NCI-H2227 (cell line): ENCODE measurements at regions not wholly inside any gene's neighbourhood (a gene's known extent, or its start where the extent isn't known, plus 50 kb on each side); places are given as distances from the start of the nearest gene placed in this dataset.
"Not testable (repeated sequence)": the region's sequence is repeated elsewhere in the genome, so short reads cannot be mapped to it uniquely, and the experiment has no call there.

Experiments
- DNase-seq: peaks from one replicate; lab custom pipeline; 2025; ENCODE audit not compliant: unreplicated experiment; lab: John Stamatoyannopoulos, UW

DNA sequence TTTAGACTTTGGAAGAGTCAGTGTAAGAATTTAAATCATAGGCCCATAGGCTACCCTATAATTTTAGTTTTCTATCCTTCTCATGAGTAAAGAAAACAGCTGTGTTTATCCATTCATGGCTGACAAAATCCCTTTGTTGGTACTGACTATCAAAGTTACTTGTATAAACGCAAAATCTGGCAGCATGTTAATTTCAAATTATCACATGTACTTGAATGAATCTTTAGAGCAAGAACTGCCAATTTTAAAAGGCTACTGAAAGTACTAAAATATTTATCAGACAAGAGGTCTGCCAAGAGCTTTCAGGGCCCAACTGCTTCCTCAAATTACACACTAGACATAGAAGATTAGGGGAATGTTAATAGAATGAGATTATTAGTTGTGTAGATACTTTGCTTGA is 66.6 kb downstream of the MYL12B start:
- DNase-seq = no peak

DNA sequence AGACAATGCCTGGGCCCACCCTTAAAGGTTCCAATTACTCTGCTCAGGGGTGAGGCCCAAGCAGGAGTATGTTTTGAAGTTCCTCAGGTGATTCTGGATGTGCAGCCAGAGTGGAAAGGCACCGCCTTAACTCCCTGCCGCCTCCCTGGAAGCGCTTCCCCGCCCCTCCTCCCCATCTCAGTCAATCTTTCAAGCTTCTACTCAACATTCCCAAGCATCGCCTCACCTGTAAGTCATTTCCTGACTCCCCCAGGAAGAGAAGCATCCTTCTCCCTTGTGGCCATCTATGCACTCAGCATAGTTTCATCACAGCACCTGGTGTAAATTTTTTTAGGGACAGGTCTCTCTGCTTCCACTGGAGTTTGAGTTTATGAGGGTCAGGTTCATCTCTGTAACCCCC is 67.5 kb downstream of the MYL12B start:
- DNase-seq = no peak

DNA sequence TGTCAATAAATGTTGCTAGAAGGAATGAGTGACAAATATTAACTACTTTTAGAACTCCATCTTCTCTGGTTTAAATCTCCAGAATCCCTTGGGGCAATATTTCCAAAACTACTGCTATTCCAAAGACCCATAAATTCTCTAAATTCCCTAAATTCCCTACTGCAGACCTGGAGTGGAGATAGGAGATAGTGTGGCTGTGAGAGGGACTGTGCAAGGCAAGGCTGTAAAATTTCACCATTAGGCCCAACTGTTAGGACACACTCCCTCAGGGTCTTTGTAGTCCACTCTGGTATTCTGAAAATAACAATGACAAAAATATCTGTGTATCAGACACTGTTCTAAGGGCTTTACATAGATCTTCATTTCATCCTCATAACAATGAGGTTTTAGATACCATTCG is 67.9 kb downstream of the MYL12B start:
- DNase-seq = no peak

DNA sequence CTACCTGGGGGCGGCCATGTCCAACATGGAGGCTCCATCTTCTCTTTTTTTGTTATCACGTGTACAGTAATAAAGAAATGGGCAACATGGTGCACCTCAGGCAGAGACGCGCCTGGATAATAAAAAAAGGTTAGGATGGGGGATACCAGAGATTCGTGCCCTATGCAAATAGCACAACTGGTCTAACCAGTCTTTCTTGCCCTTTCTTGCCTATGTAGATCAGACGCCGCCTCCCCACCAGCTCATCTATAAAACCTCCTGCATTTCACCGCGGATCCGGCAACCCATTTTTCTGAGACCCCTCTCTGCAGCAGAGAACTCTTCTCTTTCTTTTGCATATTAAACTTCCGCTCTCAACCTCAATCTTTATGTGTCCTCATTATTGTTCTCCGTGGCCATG is 68.7 kb downstream of the MYL12B start:
- no peak for DNase-seq

DNA sequence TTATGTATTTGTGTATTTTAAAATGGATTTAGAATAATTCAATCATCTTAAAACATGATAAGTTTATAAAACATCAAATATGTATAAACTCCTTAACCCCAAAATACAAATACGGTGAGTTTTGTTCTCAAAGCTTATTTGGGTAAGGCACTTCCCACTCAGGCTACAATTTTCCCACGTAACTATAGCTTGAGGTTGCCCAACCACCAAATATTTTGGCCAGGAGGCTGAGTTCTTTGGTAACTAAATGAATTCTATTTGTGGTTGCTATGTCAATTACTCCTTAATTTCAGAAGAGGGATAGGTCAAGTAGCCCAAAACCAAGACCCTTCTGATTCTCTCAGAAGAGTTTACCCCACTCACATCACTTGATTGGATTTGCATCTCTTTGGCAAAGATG is 70.4 kb downstream of the MYL12B start:
- DNase-seq = no peak

DNA sequence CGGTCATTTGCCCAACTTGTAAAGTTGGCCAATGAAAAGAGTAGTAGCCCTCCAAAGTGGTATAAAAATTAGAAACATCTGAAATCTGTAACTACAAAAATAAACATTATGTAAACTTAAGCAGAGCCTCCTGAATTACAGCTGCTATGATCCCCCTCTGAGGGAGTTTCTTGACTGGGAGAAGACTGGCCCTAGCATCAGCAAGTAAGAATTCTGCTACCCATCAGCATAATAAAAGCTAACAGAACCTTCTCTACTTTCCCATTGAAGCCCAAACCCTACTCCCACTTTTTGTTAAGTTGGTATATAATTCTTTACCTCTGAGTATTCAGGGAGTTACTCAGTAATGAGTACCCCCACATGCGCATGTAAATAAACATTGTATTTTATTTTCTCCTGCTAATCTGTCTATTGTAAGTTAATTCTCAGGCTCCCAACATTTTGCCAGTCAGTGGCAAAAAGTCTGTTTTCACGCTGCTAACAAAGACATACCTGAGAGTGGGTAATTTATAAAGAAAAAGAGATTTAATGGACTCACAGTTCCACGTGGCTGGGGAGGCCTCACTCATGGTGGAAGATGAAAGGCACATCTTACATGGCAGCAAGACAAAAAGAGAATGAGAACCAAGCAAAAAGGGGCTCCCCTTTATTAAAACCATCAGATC is 71.3 kb downstream of the MYL12B start:
- DNase-seq = no peak

DNA sequence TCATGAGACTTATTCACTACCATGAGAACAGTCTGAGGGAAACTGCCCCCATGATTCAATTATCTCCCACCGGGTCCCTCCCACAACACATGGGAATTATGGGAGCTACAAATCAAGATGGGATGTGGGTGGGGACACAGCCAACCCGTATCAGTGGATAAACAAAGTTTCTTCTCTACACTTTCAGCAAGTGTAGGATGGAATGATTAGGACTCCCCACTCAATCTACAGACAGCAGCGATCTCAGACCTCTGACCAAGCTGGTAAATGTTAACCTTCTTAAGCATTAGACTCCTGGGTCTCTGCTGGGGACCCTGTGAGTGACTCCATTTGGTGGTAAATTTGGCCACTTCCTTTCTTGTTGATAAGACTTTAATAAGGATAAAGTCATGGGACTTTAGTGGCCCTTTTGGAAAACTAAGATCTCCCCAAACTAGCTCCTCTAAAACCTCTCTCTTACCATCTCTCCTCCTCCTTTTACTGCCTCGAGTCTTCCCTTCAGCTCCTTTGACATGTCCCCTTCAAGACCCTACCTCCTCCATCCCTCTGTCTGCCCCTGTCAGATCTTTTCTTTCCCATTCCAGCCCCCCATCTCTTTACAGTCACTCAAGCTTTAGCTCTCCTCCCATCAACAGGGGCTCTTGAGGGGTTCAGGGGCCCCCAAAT is 71.9 kb downstream of the MYL12B start:
- DNase-seq = no peak

DNA sequence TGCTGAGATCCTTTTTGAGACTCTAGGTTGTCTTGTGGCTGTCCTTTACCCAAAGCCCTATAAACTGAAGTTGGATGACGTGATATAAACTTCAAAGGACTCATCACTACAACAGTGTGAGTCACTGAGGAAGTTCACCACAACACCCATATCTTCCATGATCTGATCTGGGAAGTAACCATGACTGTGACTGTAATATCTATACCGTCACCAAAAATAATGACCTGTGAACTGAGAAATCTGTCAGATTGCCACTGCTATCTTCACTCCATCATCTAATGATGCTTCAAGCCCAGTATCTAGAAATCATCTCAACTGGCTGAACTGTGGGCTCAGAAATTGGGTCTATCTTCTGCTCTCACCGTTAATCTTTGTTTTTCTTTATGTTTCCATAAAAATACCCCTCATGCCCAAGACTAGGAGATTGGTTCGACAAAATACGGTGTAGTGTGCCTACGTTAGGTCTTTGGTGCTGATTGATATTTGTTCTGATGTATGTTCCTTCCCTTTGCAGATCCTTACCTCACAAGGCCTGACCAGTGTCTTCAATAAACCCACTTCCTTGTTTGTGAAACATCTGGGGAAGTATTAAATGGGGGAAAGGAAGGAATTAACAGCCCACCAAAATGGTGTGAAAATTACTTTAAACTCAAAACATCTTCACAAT is 78.2 kb downstream of the MYL12B start:
- no peak for DNase-seq

DNA sequence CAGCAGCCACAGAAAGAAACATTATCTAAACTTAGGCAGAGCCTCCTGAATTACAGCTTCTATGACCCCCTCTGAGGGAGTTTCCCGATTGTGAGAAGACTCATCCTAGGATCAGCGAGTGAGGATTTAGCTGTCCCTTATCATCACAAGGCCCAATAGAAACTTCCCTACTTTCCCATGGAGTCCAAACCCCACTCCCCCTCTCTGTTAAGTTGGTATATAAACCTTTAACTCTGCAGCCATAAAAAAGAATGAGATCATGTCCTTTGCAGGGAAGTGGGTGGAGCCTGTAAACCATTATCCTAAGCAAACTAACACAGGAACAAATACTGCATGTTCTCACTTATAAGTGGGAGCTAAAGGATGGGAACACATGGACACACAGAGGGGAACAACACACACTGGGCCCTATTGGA is 78.8 kb downstream of the MYL12B start:
- no peak for DNase-seq

DNA sequence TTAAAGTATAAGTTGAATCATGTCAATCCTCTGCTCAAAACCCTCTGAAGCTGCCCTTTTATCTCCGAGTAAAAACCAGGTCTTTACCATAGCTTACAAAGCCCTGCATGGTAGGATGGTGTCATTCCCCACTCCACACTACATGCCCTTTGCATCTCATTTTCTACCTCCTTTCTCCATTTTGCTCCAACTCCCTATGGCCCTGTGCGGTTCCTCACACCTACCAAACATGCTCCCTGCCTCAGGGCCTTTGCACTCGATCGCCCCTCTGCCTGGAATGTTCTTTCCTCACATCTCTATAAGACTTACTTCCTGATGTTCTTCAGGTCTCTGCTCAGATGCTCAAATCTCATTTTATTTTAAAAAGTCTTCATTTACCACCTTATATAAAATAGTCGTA is 80.7 kb downstream of the MYL12B start:
- DNase-seq = no peak

DNA sequence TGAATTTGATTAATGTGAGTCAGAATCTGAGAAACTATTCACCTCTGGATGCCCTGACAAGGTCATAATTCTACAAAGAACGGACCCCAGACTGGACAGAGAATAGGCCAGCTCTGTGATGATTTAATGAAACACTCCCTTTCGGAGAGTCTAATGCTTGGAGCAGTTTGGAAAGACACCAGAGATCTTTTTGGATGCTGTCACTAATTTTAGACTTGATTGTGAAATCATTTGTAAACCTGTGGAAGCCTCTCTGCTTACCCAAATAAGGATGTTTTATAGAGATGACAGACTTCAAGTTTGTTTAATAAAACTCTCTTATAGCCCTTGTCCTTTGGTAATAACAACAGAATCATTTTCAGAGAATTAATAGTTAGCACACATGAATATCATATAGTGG is 83.5 kb downstream of the MYL12B start:
- DNase-seq = no peak

DNA sequence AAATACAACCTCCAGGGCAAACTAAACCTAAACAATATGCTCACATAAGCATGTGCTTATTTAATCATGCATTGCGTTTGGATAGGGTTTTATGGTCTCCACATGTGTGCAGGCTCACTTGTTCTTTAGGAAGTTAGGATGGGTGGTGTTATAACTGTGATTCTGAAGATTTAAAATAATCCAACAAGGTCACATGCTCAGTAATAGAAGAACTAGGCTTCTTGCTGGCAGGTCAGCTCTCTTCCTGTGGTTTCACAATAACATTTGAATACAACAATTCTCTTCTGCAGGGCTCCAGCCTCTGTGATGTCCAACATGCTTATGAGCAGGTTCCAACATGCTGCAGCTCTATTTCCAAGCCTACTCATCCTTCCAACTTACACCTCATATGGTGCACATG is 84.0 kb downstream of the MYL12B start:
- DNase-seq = no peak

DNA sequence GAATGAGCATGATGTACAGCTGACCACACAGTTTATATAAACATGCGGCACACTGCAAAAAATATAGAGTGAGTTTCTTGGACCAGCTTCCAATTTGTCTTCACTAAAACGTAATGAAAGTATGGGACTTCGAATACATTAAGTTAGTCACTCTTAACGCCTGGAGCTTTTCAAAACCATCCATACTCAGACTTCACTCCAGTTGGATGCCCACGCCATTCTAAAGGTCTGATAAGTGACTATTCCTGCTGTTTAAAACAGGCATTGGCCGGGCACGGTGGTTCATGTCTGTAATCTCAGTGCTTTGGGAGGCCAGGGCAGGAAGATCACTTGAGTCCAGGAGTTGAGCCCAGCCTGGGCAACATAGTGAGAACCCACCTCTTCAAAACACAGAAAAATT is 84.6 kb downstream of the MYL12B start:
- no peak for DNase-seq

DNA sequence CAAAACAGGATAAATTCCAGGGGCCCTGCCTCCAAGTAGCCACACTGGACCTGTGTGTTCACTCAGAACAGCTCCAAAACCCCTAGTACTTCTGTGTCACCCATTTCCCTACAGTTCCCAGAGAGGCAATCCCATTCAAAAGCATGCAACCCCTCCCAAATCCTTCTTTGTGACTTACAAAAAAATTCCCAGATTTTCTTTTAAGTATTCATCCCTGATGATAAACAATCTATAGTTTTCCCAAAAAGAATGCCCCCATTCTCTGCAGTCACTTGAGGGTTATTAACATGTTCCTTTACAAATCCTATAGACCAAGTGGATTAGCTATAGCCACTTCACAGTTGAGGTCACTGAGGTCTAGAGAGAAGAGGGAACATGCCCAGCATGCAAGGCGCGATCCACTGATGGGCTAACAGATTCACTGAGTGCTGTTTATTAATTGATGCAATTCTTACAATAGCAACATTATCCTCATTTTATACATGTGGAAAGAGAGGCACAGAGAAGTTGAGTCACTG is 85.4 kb downstream of the MYL12B start:
- DNase-seq = no peak

DNA sequence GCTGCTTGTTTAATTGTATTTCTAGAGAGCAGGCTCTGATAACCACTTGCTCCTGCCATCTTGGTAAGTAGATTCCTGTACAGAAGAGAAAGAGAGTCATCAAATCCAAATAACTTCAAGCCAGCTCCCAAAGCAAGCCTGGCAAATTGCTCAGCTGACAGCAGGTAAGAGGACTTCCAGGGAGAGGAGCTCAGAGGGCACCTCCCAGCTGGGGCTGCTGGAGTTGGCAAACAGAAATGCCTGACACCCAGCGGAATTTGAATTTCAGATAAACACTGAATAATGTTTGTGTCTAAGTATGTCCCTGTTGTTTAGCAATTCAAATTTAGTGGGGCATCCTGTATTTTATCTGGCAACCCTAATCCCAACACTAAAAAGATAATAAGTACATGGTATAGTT is 86.2 kb downstream of the MYL12B start:
- no peak for DNase-seq

DNA sequence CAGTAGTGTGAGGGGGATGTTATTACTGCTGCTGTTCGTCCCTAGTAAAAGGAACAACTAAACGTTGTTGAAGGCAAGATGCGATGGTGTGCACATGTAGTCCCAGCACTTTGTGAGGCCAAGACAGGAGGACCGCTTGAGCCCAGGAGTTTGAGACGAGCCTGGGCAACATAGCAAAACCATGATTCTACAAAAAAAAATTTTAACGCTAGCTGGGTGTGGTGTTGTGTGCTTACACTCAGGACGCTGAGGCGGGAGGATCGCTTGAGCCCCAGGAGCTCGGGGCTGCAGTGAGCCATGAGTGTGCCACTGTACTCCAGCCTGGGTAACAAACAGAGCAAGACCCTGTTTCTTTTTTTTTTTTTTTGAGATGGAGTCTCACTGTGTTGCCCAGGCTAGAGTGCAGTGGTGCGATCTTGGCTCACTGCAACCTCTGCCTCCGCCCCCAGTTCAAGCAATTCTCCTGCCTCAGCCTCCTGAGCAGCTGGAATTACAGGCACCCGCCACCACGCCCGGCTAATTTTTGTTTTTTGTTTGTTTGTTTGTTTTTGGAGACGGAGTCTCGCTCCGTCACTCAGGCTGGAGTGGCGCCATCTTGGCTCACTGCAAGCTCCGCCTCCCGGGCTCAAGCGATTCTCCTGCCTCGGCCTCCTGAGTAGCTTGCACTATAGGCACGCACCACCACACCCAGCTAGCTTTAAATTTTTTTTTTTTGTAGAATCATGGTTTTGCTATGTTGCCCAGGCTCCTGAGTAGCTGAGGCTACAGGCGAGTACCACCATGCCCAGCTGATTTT is 87.3 kb downstream of the MYL12B start:
- DNase-seq = not testable (repeated sequence)

DNA sequence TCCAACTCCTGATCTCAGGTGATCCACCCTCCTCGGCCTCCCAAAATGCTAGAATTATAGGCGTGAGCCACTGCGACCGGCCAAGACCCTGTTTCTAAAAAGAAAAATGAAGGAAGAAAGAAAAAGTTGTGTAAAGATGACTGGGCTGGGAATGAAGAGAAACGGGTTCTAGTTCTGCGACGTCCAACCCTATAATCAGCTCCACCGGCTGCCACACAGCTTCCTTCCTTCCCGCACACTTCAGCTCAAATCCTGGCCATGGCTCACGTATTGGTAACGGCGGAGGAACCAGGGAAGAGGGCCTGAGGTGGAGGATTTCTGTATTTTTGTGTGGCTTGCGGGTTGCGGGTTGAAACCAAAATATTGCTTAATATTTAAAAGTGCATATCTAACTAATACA is 88.1 kb downstream of the MYL12B start:
- no peak for DNase-seq

DNA sequence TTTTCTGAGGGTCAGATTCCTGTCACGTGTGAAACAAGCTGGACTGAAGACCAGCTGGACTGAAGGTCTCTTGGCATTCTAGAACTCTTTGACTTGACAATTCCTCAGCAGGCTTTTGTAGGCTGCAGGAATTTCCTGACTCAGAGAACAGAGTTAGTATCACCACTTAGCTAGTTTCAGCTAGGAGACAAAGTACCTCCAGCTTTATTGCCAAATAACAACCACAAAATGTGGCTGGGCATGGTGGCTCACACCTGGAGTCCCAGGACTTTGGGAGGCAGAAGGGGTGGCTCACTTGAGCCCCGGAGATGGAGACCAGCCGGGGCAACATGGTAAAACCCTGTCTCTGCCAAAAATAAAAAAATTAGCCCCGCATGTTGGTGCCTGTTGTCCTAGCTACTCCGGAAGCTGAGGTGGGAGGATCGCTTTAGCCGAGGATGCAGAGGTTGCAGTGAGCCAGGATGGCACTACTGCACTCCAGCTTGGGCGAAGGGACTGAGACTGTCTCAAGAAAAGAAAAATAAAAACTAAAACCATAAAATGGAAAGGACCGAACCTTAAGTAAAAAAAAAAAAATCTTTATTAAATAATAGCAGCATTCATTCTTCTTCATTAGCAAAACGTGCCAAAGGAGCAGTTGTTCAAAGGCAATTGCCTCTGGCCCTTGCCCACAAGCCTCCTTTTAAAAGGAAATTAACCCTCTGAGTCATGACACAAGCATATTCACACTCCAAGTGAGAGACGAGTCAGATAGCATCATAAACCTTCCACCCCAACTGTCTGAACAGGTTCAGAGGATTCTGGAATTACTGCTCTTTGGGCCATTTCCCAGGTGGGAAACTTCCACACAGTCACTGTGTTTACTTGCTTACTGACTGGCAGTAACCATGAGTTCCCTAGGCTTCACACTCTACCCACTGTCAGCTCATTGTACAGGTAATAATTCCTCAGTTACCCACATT is 88.9 kb downstream of the MYL12B start:
- no peak for DNase-seq

DNA sequence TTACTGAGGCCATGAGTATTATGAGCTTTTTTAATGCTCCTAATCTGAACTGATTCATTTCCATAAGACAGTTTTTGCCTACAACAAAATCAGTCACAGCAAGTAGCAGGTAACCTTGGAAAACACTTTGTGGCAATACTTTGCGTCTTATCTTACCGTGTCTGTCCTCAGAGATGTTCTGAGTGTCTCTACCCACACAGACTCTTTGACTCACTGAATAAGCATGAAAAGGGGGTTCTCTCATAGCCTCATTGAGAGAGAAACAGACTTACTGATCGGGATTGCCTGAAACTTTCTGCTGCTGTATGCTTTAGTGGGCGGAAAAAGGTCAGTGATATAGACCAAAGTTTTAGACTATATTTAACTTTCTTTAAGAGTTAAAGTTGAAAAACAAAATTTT is 92.6 kb downstream of the MYL12B start:
- DNase-seq = no peak

DNA sequence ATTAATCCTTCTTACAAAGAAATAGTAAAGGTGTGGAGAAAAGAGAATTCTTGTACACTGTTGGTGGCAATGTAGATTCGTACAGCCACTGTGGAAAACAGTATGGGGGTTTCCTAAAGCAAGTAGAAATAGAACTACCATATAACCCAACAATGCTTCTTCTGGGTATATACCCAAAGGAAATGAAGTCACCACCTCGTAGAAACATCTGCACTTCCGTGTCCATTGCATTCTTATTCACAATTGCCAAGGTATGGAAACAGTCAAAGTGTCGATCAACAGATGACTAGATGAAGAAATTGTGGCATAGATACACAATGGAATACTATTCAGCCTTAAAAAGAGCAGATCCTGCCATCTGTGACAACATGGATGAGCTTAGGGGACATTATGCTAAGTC is 93.4 kb upstream of the TGIF1 start:
- DNase-seq = no peak
